ENCODE measurements at regions not wholly inside any gene's neighbourhood (a gene's known extent, or its start where the extent isn't known, plus 50 kb on each side); places are given as distances from the start of the nearest gene placed in this dataset.
A peak's percentile ranks its signal among the peaks of the same experiment; 100 is the strongest.

GRCh38 chr1:66436378-66437135 lies 97.4 kb upstream of the SGIP1 start (continued):
- TF ChIP-seq ZBTB11 (CRISPR knock-in tag; IDR thresholded peaks at IDR 0.05), result no peak
- no peak for TF ChIP-seq MAX (IDR thresholded peaks at IDR 0.05; ENCODE audit: low read depth, low read length)
- TF ChIP-seq CTCF (IDR thresholded peaks at IDR 0.05 in 2 of 3, conservative IDR thresholded peaks at IDR 0.05 in 1 of 3; ENCODE audit: control insufficient read depth in 2 of 3, extremely low read depth in 1 of 3, insufficient read depth in 1 of 3, low read depth in 3 of 3, low read length in 3 of 3), result peak; percentile 27 to 56 (median 50); a peak in 5 of 6 replicates
- no peak for TF ChIP-seq ESRRA (IDR thresholded peaks at IDR 0.05; ENCODE audit: low read length)
- 0 out of 2 replicates have a peak, but pooled peaks have one; percentile 43 for TF ChIP-seq MTA2 (IDR thresholded peaks at IDR 0.05; ENCODE audit: low read depth)
- TF ChIP-seq BHLHE40 (IDR thresholded peaks at IDR 0.05; ENCODE audit: borderline replicate concordance in 1 of 2, low read depth in 2 of 2, low read length in 1 of 2), result peak; percentile 78 to 80
- peak; percentile 39; the same call in 1 of the 2 replicates for TF ChIP-seq DPF2 (IDR thresholded peaks at IDR 0.05)
- no peak for TF ChIP-seq MTA3 (IDR thresholded peaks at IDR 0.05; ENCODE audit: borderline replicate concordance, low read length)

Measured in GM12878 (cell line).